ENCODE measurements at regions not wholly inside any gene's neighbourhood (a gene's known extent, or its start where the extent isn't known, plus 50 kb on each side); places are given as distances from the start of the nearest gene placed in this dataset.

GRCh38 chrX:114450911-114451310 lies 133.0 kb upstream of the HTR2C start:
- Histone ChIP-seq H3K4me2 (ENCODE audit: low read length, poor library complexity, severe bottlenecking) (no peak overlapping the region), H4K8ac (ENCODE audit: low read length) (no peak overlapping the region), H3K27ac (ENCODE audit: low read length, poor library complexity, severe bottlenecking) (no peak overlapping the region), H3K4ac (ENCODE audit: low read depth in 1 of 2, low read length in 2 of 2) (no peak overlapping the region), H3K14ac (ENCODE audit: low read length in 2 of 2) (no peak overlapping the region), H2AFZ (ENCODE audit: low read depth, low read length) (no peak overlapping the region), H3K9ac (ENCODE audit: low read length) (no peak overlapping the region), H3K27me3 (ENCODE audit: control insufficient read depth in 1 of 2, insufficient read depth in 1 of 2, low read length in 2 of 2) (peaks cover 0 to 16% of the 10 kb centered on the region in 2 experiments), H2BK5ac (ENCODE audit: low read depth, low read length, poor library complexity, severe bottlenecking) (no peak overlapping the region), H3K9me3 (ENCODE audit: control insufficient read depth, low read length) (no peaks in the 10 kb centered on the region), H3K36me3 (ENCODE audit: control insufficient read depth in 1 of 2, insufficient read depth in 2 of 2, low read depth in 1 of 2, low read length in 2 of 2) (no peaks in the 10 kb centered on the region), H2AK5ac (ENCODE audit: low read length, severe bottlenecking) (no peak overlapping the region), H3K79me1 (replicated peaks; ENCODE audit: low read length, poor library complexity, severe bottlenecking) (no peaks in the 10 kb centered on the region), H2BK12ac (ENCODE audit: low read length in 2 of 2) (no peak overlapping the region), H2BK15ac (ENCODE audit: low read depth, poor library complexity, severe bottlenecking) (no peak overlapping the region), H3K4me1 (ENCODE audit: control insufficient read depth, insufficient read depth, low read depth, low read length) (no peaks in the 10 kb centered on the region), H3K18ac (ENCODE audit: low read depth in 1 of 2, low read length in 2 of 2) (no peak overlapping the region), H2BK120ac (ENCODE audit: low read depth, low read length) (no peak overlapping the region), H3K4me3 (ENCODE audit: insufficient read depth in 1 of 2, low read depth in 1 of 2, low read length in 2 of 2) (no peak overlapping the region), H4K91ac (ENCODE audit: low read length) (no peak overlapping the region), H3K23ac (ENCODE audit: low read length in 2 of 2) (no peak overlapping the region)
- WGBS = no CpG with 5 or more reads among the region's 2 CpGs
- no peak for DNase-seq

GRCh38 chrX:114451397-114451796 lies 132.5 kb upstream of the HTR2C start:
- Histone ChIP-seq H3K18ac (ENCODE audit: low read depth in 1 of 2, low read length in 2 of 2) (no peak overlapping the region), H3K4me3 (ENCODE audit: insufficient read depth in 1 of 2, low read depth in 1 of 2, low read length in 2 of 2) (no peak overlapping the region), H3K79me1 (replicated peaks; ENCODE audit: low read length, poor library complexity, severe bottlenecking) (no peaks in the 10 kb centered on the region), H4K8ac (ENCODE audit: low read length) (no peak overlapping the region), H3K14ac (ENCODE audit: low read length in 2 of 2) (no peak overlapping the region), H3K4me2 (ENCODE audit: low read length, poor library complexity, severe bottlenecking) (no peak overlapping the region), H2BK15ac (ENCODE audit: low read depth, poor library complexity, severe bottlenecking) (no peak overlapping the region), H2BK12ac (ENCODE audit: low read length in 2 of 2) (no peak overlapping the region), H4K91ac (ENCODE audit: low read length) (no peak overlapping the region), H3K4ac (ENCODE audit: low read depth in 1 of 2, low read length in 2 of 2) (no peak overlapping the region), H3K36me3 (ENCODE audit: control insufficient read depth in 1 of 2, insufficient read depth in 2 of 2, low read depth in 1 of 2, low read length in 2 of 2) (no peaks in the 10 kb centered on the region), H3K27me3 (ENCODE audit: control insufficient read depth in 1 of 2, insufficient read depth in 1 of 2, low read length in 2 of 2) (peaks cover 0 to 16% of the 10 kb centered on the region in 2 experiments), H2AFZ (ENCODE audit: low read depth, low read length) (no peak overlapping the region), H3K4me1 (ENCODE audit: control insufficient read depth, insufficient read depth, low read depth, low read length) (no peaks in the 10 kb centered on the region), H2BK5ac (ENCODE audit: low read depth, low read length, poor library complexity, severe bottlenecking) (no peak overlapping the region), H2AK5ac (ENCODE audit: low read length, severe bottlenecking) (no peak overlapping the region), H2BK120ac (ENCODE audit: low read depth, low read length) (no peak overlapping the region), H3K9me3 (ENCODE audit: control insufficient read depth, low read length) (no peaks in the 10 kb centered on the region), H3K23ac (ENCODE audit: low read length in 2 of 2) (no peak overlapping the region), H3K9ac (ENCODE audit: low read length) (no peak overlapping the region), H3K27ac (ENCODE audit: low read length, poor library complexity, severe bottlenecking) (no peak overlapping the region)
- DNase-seq = no peak
- WGBS = 77% methylated on average over 1 of the region's 1 CpG

GRCh38 chrX:114462266-114462665 lies 121.6 kb upstream of the HTR2C start:
- Histone ChIP-seq H4K8ac (ENCODE audit: low read length) (no peak overlapping the region), H3K79me1 (replicated peaks; ENCODE audit: low read length, poor library complexity, severe bottlenecking) (no peaks in the 10 kb centered on the region), H3K4ac (ENCODE audit: low read depth in 1 of 2, low read length in 2 of 2) (no peak overlapping the region), H3K9me3 (ENCODE audit: control insufficient read depth, low read length) (no peaks in the 10 kb centered on the region), H3K9ac (ENCODE audit: low read length) (no peak overlapping the region), H3K27me3 (ENCODE audit: control insufficient read depth in 1 of 2, insufficient read depth in 1 of 2, low read length in 2 of 2) (no peaks in the 10 kb centered on the region), H2AFZ (ENCODE audit: low read depth, low read length) (no peak overlapping the region), H3K23ac (ENCODE audit: low read length in 2 of 2) (no peak overlapping the region), H2AK5ac (ENCODE audit: low read length, severe bottlenecking) (no peak overlapping the region), H3K4me3 (ENCODE audit: insufficient read depth in 1 of 2, low read depth in 1 of 2, low read length in 2 of 2) (no peak overlapping the region), H3K27ac (ENCODE audit: low read length, poor library complexity, severe bottlenecking) (no peak overlapping the region), H2BK120ac (ENCODE audit: low read depth, low read length) (no peak overlapping the region), H3K18ac (ENCODE audit: low read depth in 1 of 2, low read length in 2 of 2) (no peak overlapping the region), H3K4me2 (ENCODE audit: low read length, poor library complexity, severe bottlenecking) (no peak overlapping the region), H2BK5ac (ENCODE audit: low read depth, low read length, poor library complexity, severe bottlenecking) (no peak overlapping the region), H2BK12ac (ENCODE audit: low read length in 2 of 2) (no peak overlapping the region), H3K4me1 (ENCODE audit: control insufficient read depth, insufficient read depth, low read depth, low read length) (no peaks in the 10 kb centered on the region), H3K14ac (ENCODE audit: low read length in 2 of 2) (no peak overlapping the region), H2BK15ac (ENCODE audit: low read depth, poor library complexity, severe bottlenecking) (no peak overlapping the region), H3K36me3 (ENCODE audit: control insufficient read depth in 1 of 2, insufficient read depth in 2 of 2, low read depth in 1 of 2, low read length in 2 of 2) (no peaks in the 10 kb centered on the region), H4K91ac (ENCODE audit: low read length) (no peak overlapping the region)
- no peak for DNase-seq

GRCh38 chrX:114465689-114466088 lies 118.2 kb upstream of the HTR2C start:
- H3K23ac ChIP-seq (ENCODE audit: low read length in 2 of 2) = no peak overlapping the region
- DNase-seq = no peak
- no peaks in the 10 kb centered on the region for H3K9me3 ChIP-seq (ENCODE audit: control insufficient read depth, low read length)
- no peak overlapping the region for H2AFZ ChIP-seq (ENCODE audit: low read depth, low read length)
- H3K4ac ChIP-seq (ENCODE audit: low read depth in 1 of 2, low read length in 2 of 2) = no peak overlapping the region
- H3K4me2 ChIP-seq (ENCODE audit: low read length, poor library complexity, severe bottlenecking) = no peak overlapping the region
- H3K27ac ChIP-seq (ENCODE audit: low read length, poor library complexity, severe bottlenecking) = no peak overlapping the region
- no peak overlapping the region for H2AK5ac ChIP-seq (ENCODE audit: low read length, severe bottlenecking)
- no peak overlapping the region for H3K14ac ChIP-seq (ENCODE audit: low read length in 2 of 2)
- H2BK5ac ChIP-seq (ENCODE audit: low read depth, low read length, poor library complexity, severe bottlenecking) = no peak overlapping the region
- no peak overlapping the region for H2BK120ac ChIP-seq (ENCODE audit: low read depth, low read length)
- H3K27me3 ChIP-seq (ENCODE audit: control insufficient read depth in 1 of 2, insufficient read depth in 1 of 2, low read length in 2 of 2) = no peaks in the 10 kb centered on the region
- H3K79me1 ChIP-seq (replicated peaks; ENCODE audit: low read length, poor library complexity, severe bottlenecking) = no peaks in the 10 kb centered on the region
- no peaks in the 10 kb centered on the region for H3K36me3 ChIP-seq (ENCODE audit: control insufficient read depth in 1 of 2, insufficient read depth in 2 of 2, low read depth in 1 of 2, low read length in 2 of 2)
- H2BK15ac ChIP-seq (ENCODE audit: low read depth, poor library complexity, severe bottlenecking) = no peak overlapping the region
- H3K9ac ChIP-seq (ENCODE audit: low read length) = no peak overlapping the region
- H2BK12ac ChIP-seq (ENCODE audit: low read length in 2 of 2) = no peak overlapping the region
- H4K91ac ChIP-seq (ENCODE audit: low read length) = no peak overlapping the region
- no peaks in the 10 kb centered on the region for H3K4me1 ChIP-seq (ENCODE audit: control insufficient read depth, insufficient read depth, low read depth, low read length)
- no peak overlapping the region for H4K8ac ChIP-seq (ENCODE audit: low read length)
- no peak overlapping the region for H3K4me3 ChIP-seq (ENCODE audit: insufficient read depth in 1 of 2, low read depth in 1 of 2, low read length in 2 of 2)
- H3K18ac ChIP-seq (ENCODE audit: low read depth in 1 of 2, low read length in 2 of 2) = no peak overlapping the region
